HCEC 1CT (cell line): ENCODE measurements at regions not wholly inside any gene's neighbourhood (a gene's known extent, or its start where the extent isn't known, plus 50 kb on each side); places are given as distances from the start of the nearest gene placed in this dataset.
"Not testable (repeated sequence)": the region's sequence is repeated elsewhere in the genome, so short reads cannot be mapped to it uniquely, and the experiment has no call there.

Experiments used
- DNase-seq: peaks from one replicate; pipeline ENCODE4 v3.0.0-alpha.2; 2017

- no peak for DNase-seq
Observed at GRCh38 chrX:136975684-136976470, 57.9 kb downstream of the GPR101 start.

GRCh38 chrX:136967966-136968365, 65.8 kb downstream of the GPR101 start:
- DNase-seq: no peak

GRCh38 chrX:136963973-136964372, 69.8 kb downstream of the GPR101 start:
- DNase-seq: no peak

GRCh38 chrX:136961594-136962135, 72.1 kb downstream of the GPR101 start:
- DNase-seq: no peak

GRCh38 chrX:136954930-136955329, 74.4 kb upstream of the RBMX start:
- peak; percentile 24 for DNase-seq

GRCh38 chrX:136953867-136954787, 73.6 kb upstream of the RBMX start:
- peak; percentile 58 for DNase-seq

- no peak for DNase-seq
Observed at GRCh38 chrX:136950211-136950610, 69.7 kb upstream of the RBMX start.

GRCh38 chrX:136941396-136942337, 61.1 kb upstream of the RBMX start:
- no peak for DNase-seq

- no peak for DNase-seq
Observed at GRCh38 chrX:136936183-136936549, 55.6 kb upstream of the RBMX start.

GRCh38 chrX:136935533-136936182, 55.1 kb upstream of the RBMX start:
- not testable (repeated sequence) for DNase-seq

- DNase-seq: not testable (repeated sequence)
Observed at GRCh38 chrX:136934652-136935051, 54.1 kb upstream of the RBMX start.

- no peak for DNase-seq
Observed at GRCh38 chrX:136933611-136934145, 53.2 kb upstream of the RBMX start.

GRCh38 chrX:136931661-136932060, 51.1 kb upstream of the RBMX start:
- DNase-seq: no peak
